AG08396 (cell line): ENCODE measurements at regions not wholly inside any gene's neighbourhood (a gene's known extent, or its start where the extent isn't known, plus 50 kb on each side); places are given as distances from the start of the nearest gene placed in this dataset.

Experiments
- DNase-seq: peaks from one replicate; pipeline ENCODE4 v3.0.0; 2012; ENCODE audit warnings: low spot score, mixed read lengths

- no peak for DNase-seq
Measured at GRCh38 chr11:35077709-35078469, 61.1 kb upstream of the CD44 start.

- DNase-seq = no peak
Measured at GRCh38 chr11:35078470-35078735, 60.6 kb upstream of the CD44 start.

- DNase-seq = no peak
Measured at GRCh38 chr11:35079611-35080010, 59.4 kb upstream of the CD44 start.

GRCh38 chr11:35082321-35083180 lies 56.4 kb upstream of the CD44 start:
- DNase-seq = peak; percentile 83

- DNase-seq = no peak
Measured at GRCh38 chr11:35083181-35083430, 55.9 kb upstream of the CD44 start.

GRCh38 chr11:35083431-35084238 lies 55.3 kb upstream of the CD44 start:
- peak; percentile 85 for DNase-seq

GRCh38 chr11:35084817-35085440 lies 54.0 kb upstream of the CD44 start:
- DNase-seq = no peak

GRCh38 chr11:35085531-35086165 lies 53.3 kb upstream of the CD44 start:
- DNase-seq = no peak

GRCh38 chr11:35087648-35088047 lies 51.3 kb upstream of the CD44 start:
- DNase-seq = no peak

- no peak for DNase-seq
Measured at GRCh38 chr11:35088226-35088625, 50.7 kb upstream of the CD44 start.

GRCh38 chr11:35088676-35089075 lies 50.3 kb upstream of the CD44 start:
- no peak for DNase-seq
